BJ (cell line): ENCODE measurements at regions not wholly inside any gene's neighbourhood (a gene's known extent, or its start where the extent isn't known, plus 50 kb on each side); places are given as distances from the start of the nearest gene placed in this dataset.

Source experiments
- CTCF ChIA-PET: fragments of 350-600 bp; formaldehyde crosslinking; extraction: SDS; loops from one replicate; lab custom pipeline; 2021; ENCODE audit warnings: antibody characterized with exemption, inconsistent platforms; lab: Yijun Ruan, JAX
- POLR2A ChIA-PET: fragments of 300-600 bp; sonication (Branson Sonifier 250); formaldehyde crosslinking; extraction: SDS; loops from one replicate; lab custom pipeline; 2021; ENCODE audit warnings: antibody characterized with exemption; lab: Charles Lee
- DNase-seq: peaks from one replicate; pipeline ENCODE4 v3.0.0-alpha.2; 2011; ENCODE audit warnings: low read depth
- H3K27me3 ChIP-seq: 2 replicates; pipeline ENCODE4 v1.6.0; 2011; ENCODE audit warnings: low read length; ENCODE audit not compliant: control insufficient read depth, insufficient read depth
- H3K36me3 ChIP-seq: 2 replicates; pipeline ENCODE4 v1.5.1; 2011; ENCODE audit warnings: low read length; ENCODE audit not compliant: control insufficient read depth, insufficient read depth
- H3K4me3 ChIP-seq: 2 replicates; pipeline ENCODE4 v1.5.1; 2011; ENCODE audit warnings: low read depth, mild to moderate bottlenecking, control low read depth, low read length
- TF ChIP-seq, protein P1 (sequence below): IDR thresholded peaks from 2 replicates; pipeline ENCODE4 v1.5.1; 2011; ENCODE audit warnings: low read depth, mild to moderate bottlenecking, control low read depth, inconsistent platforms, low read length, moderate library complexity; ENCODE audit not compliant: insufficient read depth

- no peak for DNase-seq
- H3K4me3 ChIP-seq, result no peak overlapping the region
- H3K36me3 ChIP-seq, result no peaks in the 10 kb centered on the region
- CTCF ChIA-PET, result interaction anchor here (2.1 kb wide), 1 partner anchor 305 kb away, joined by 5 read pairs; no protein-coding TSS in a partner anchor
- POLR2A ChIA-PET, result no interaction called here
- H3K27me3 ChIP-seq, result no peaks in the 10 kb centered on the region
- TF ChIP-seq, protein P1, sequence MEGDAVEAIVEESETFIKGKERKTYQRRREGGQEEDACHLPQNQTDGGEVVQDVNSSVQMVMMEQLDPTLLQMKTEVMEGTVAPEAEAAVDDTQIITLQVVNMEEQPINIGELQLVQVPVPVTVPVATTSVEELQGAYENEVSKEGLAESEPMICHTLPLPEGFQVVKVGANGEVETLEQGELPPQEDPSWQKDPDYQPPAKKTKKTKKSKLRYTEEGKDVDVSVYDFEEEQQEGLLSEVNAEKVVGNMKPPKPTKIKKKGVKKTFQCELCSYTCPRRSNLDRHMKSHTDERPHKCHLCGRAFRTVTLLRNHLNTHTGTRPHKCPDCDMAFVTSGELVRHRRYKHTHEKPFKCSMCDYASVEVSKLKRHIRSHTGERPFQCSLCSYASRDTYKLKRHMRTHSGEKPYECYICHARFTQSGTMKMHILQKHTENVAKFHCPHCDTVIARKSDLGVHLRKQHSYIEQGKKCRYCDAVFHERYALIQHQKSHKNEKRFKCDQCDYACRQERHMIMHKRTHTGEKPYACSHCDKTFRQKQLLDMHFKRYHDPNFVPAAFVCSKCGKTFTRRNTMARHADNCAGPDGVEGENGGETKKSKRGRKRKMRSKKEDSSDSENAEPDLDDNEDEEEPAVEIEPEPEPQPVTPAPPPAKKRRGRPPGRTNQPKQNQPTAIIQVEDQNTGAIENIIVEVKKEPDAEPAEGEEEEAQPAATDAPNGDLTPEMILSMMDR, result no peak
Observed at GRCh38 chr11:106280036-106280435, 202.6 kb downstream of the AASDHPPT start.

DNA sequence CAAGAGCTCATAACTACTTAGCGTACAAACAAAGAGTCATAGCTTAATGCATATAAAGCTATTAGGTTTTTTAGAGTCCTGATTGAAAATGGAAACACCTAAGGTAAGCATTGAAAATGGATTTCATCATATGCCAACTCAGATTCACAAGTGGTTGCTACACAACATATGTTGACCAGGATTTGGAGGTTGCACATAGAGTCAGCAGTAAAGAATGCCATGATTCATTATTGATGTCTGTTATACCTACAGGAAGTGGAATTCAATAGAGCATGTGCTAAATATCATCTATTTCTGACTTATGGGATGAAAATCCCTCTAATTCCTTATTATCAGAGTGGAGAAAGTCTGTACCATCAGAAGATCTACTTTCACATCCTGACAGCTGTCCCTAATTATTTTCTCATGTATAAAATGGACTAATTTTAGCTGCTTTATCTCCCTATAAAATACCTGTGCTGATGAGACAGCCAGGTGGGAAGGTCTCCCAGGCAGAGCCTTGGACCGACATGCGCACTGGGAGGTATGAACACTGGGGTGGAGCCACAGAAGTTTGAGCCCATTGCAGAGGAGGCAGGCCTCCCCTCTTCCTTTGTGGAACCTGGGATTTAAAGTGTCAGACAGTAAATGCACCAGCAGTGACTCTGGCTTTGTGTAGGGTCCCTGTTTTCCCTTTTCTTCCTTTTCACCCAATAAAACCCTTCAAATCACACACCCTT, 204.2 kb downstream of the AASDHPPT start:
- Histone ChIP-seq H3K36me3 (no peaks in the 10 kb centered on the region), H3K27me3 (no peaks in the 10 kb centered on the region), H3K4me3 (no peak overlapping the region)
- ChIA-PET CTCF (interaction anchor here (1.0 to 2.1 kb wide), 3 partner anchors 22 to 304 kb away, joined by 3 to 5 read pairs (median 5); no protein-coding TSS in a partner anchor), POLR2A (no interaction called here)
- TF ChIP-seq, protein P1, result no peak
- DNase-seq, result peak; percentile 31

DNA sequence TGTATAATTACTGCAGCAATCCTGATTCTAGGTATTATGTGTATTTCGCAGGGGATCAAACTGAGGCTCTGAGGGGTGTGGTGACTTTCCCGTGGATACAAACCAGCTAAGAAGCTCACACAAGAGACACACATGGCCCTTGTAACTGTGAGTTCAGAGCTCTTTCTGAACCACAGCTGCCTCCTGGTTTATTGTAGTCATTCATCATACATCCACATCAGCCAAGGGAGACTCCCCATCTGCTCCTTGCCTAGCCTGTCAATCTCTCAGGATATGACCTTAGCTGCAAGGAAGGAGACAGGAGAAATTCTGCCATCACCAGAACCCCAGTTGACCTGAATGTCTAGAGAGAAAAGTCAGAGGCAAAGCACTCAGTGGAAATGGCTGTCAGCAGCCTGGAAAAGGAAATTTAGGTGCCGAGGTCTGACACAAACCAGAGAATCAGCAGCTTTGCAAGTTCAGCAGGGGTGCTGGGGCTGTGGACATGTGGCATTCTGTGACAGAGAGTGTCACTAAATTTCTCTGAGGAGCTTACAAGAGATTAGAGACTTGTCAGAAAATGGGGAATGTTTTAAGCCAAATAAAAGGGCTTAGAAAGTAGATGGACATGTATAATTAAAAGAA, 209.5 kb downstream of the AASDHPPT start:
- ChIA-PET CTCF (interaction anchor here (0.8 kb wide), 1 partner anchor 17 kb away, joined by 4 read pairs; no protein-coding TSS in a partner anchor), POLR2A (interaction anchor here (0.6 kb wide), 1 partner anchor 10 kb away, joined by 4 read pairs; no protein-coding TSS in a partner anchor)
- Histone ChIP-seq H3K27me3 (no peaks in the 10 kb centered on the region), H3K36me3 (no peaks in the 10 kb centered on the region), H3K4me3 (no peak overlapping the region)
- DNase-seq, result no peak
- TF ChIP-seq, protein P1, result no peak

DNA sequence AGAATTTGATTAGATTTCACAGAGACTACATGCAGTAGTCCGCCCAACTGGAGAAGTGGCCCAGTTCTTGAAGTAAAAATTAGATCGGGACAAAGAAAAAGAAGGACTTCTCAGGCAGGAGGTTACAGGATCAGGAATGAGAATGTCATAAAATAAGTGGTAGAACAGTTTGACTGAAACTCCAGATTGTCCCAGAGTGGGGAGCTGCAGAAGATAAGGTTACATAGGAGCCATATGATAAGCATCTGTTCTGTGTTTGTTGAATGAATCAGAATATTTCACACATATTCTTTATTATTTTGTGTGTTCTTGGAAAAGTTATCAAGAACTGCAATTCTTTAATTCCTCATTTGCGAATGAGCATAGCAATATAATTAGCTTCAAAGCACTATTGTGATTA, 210.6 kb downstream of the AASDHPPT start:
- Histone ChIP-seq H3K27me3 (no peaks in the 10 kb centered on the region), H3K36me3 (no peaks in the 10 kb centered on the region), H3K4me3 (no peak overlapping the region)
- DNase-seq, result no peak
- TF ChIP-seq, protein P1, result no peak
- ChIA-PET CTCF (no interaction called here), POLR2A (no interaction called here)

DNA sequence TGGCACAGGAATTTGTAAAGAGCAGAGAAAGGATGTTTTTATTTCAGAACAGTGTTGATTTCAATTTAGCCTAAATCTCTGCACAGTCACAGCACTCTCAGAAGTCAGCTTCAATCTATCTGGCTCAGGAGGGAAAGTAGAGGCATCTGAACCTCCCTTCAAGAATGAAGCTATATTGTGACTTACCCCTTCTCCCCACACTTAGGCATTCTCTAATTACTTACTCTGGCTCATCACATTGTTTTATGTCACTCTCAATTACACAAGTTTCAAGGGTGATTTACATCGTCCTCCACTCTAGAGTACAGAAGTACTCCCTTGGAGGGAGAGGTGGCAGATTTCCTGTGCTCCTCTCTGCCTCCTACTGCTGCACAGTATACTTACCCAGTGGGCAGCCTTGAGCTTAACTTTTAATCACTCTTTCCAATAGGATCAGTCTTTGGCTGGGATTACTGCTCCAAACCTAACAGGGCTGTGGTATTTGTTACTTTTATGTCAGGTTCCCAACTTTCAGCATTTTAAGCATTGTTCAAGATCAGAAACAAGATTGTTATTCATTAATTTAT, 211.4 kb downstream of the AASDHPPT start:
- Histone ChIP-seq H3K27me3 (no peaks in the 10 kb centered on the region), H3K4me3 (no peak overlapping the region), H3K36me3 (no peaks in the 10 kb centered on the region)
- POLR2A ChIA-PET, result no interaction called here
- TF ChIP-seq, protein P1, result no peak
- CTCF ChIA-PET, result interaction anchor here (0.6 kb wide), 1 partner anchor 1192 kb away, joined by 3 read pairs; no protein-coding TSS in a partner anchor
- no peak for DNase-seq
